CD4-positive, alpha-beta T cell treated with Interferon gamma for 1 hour (primary cell): ENCODE measurements at regions not wholly inside any gene's neighbourhood (a gene's known extent, or its start where the extent isn't known, plus 50 kb on each side); places are given as distances from the start of the nearest gene placed in this dataset.
"Not testable (repeated sequence)": the region's sequence is repeated elsewhere in the genome, so short reads cannot be mapped to it uniquely, and the experiment has no call there.

Experiments used
- DNase-seq: peaks from one replicate; pipeline ENCODE4 v3.0.0-alpha.2; 2020

DNA sequence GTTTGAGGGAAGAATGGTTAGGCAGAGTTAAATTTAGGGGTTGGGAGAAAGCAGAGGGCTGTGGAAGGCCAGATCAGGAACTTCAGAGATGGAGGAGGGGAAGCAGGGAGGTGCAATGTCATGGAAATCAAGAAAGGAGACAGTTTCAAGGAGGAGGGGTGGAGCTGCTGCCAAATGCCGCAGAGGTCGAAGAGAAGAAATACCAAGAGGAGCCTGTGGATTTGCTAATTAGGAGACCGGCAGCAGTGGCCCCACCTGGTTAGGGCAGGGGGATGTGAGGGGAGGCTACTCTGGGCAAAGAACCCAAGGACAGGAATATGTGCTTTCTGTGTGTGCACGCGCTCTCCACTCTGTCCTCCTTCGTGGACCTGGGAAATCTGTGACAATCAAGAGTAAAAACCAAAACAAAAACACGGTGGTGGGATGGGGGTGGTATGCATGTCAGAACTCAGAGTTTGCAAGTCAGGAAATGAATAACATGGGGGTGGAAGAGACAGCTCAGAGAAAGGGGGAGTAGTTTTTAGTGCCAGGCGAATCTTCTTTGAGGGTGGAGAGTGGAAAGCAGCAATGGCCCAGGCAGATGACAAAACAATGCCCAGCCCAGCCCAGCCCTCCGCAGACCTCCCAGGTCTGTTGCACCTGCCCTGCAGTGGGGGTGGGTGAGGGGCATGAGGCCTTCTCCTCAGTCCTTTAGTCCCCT, 102.9 kb upstream of the PAX2 start:
- DNase-seq = no peak

DNA sequence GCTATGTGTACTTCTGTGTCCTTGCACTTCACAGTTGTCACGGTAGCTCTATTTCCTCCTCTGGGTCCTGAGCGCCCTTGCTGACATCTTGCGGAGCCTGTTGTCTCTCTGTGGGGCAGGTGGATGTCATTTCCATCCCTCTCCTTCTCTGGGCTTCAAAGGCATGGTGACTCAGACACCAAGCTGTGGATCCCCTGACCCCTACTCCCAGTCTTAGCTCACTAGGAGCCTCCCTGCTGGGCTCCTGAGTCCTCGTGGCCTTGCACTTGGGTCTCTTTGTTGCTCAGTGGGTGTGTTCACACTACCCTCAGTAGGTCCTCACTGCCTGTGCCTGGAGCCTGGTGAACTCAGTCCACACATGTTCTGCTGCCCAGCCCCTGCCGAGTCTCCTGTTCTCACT, 100.3 kb upstream of the PAX2 start:
- DNase-seq = no peak

DNA sequence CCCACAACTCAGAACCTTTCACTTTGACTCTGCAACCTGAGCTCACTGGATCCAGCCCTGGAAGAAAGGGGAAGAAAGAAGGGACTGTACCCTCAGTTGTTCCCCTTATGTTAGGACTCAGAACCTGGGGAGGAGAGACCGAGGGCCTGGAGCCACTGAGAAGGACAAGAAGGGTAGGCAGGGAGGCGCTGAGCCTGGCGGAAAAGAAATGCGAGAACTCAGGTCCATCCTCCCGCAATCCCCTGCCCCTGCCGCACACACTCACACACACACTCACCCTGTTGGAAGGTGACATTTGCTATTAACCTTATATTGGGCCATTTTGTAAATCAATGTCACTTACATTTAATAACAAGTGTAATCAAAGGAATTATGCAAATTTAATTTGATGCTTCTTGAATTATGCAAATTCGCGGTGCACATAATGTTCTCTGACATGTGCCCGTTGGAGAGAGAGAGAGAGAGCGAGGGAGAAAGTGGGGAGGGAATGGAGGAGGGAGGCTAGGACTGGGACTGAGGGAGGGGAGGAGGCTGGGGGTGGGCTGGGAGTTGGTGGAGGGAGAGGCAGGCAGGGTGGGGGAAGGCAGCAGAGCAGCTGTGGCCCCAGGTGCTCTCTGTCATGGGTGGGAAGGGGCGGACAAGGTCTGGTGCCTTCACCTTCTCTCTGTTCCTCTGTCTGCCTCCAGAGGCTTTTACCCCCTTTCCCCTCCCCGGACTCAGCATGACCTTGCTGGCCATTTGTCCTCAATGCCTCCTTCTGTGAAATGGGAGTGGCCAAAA, 99.6 kb upstream of the PAX2 start:
- DNase-seq = no peak

DNA sequence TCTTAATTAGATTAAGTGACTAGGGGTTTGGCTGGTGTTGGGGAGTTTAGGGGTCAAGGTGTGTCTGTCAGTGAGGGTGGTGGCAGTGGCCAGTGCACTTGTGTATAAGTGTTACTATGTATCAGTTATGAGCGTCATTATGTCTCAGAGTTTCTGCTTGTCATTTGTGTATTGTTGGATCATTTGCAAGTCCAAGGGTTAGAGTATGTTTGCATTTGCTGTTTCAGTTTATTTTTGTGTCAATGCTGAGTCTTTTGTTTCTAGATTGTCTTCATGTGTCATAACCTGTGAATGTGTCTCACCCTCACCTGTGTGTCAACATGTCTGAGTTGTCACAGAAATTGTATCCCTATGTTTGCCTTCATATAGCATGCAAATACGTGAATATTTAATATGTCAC, 97.5 kb upstream of the PAX2 start:
- DNase-seq = no peak

DNA sequence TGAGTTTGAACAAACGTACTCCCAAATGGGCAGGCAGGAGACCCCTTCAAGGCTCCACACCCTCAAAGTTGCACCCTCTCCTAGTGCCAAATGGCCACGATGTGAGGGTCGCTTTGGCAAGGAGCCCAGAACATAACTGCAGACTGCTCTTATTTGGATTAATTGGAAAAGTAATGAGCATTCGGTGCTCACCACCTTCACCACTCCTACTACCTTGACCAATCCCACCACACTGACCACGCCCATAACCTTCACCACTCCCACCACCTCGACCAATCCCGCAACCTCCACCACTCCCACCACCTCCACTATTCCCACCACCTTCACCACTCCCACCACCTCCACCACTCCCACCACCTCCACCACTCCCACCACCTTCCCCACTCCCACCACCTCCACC, 94.7 kb upstream of the PAX2 start:
- DNase-seq = no peak

DNA sequence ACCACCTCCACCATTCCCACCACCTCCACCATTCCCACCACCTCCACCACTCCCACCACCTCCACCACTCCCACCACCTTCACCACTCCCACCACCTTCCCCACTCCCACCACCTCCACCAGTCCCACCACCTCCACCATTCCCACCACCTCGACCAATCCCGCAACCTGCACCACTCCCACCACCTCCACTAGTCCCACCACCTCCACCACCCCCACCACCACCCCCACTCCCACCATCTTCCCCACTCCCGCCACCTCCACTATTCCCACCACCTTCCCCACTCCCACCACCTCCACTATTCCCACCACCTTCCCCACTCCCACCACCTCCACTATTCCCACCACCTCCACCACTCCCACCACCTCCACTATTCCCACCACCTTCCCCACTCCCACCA, 94.3 kb upstream of the PAX2 start:
- not testable (repeated sequence) for DNase-seq

DNA sequence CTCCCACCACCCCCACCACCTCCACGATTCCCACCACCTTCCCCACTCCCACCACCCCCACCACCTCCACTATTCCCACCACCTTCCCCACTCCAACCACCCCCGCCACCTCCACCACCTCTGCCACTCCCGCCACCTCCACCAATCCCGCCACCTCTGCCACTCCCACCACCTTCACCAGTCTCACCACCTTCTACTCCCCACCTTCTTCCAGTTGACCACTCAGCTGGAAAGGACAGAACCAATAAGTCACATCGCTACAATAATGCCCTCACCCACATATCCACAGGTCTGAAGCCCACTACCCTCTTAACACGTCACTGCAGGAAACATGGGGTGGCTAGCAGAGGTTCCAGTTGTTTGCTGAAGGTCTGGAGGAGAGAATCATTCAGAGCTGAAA, 93.5 kb upstream of the PAX2 start:
- DNase-seq = no peak

DNA sequence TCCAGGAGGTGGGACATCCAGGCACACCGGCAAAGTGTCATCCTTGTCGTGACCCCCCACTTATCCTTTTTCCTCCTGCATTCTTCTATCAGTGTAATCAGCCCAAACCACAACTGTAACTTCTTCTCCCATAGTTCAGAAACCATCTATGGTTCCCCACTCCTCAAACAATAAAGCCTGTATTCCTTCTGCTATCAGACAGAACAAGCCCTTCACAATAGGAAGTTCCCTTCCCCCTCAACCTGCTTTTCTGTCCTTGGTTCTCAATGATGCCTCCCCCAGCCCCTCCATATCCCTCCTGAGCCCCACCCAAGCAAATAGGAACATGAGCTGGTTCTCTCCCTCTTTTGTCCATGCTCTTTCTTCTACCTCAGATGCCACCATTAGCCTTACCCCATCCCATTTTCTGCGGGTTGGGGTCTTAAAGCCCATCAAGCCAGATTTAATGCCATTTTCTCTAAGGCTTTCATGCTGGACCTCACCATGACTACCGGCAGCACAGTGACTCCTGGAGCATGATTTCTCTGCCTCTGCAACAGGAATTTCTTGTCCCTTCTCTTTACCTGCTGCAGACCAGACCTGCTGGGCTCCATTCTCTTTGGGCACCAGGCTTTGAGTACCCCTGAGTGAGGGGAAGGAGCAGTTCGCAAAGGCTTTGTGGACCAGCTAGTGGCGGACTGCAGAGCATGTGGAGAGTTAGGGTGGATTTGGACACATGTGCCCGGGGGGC, 92.8 kb upstream of the PAX2 start:
- no peak for DNase-seq

DNA sequence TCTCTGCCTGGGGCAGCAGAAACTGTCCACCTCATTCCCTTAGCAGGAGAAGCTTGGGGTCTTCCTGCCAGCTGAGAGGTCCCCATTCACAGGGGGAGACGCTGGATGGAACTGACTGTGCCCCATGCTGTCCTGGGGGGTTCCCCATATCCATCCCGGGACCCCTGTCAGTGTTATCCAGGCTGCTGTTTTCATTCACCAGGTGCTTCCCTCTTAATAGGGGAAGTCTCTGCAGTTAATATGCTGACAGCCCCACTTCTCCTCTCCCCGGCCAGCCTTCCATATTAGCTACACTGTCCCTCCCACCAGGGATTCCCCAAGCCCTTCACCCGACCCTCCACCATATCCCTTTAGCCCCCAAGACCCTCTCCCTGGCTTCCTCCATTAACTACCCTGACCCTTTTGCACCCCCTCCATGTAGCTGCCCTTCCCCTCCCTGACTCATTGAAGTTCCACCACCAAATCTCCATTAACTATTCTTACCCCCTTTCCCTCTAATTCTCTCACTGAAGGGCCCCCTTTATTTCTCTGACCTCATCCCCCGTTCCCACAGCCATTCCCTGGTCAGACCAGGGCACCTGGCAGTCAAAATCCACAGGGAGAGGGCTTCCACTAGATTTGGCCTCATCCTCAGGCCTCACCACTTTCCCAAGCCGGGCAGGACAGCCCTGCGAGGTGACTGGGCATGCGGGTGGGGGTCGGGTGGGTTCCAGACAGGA, 92.0 kb upstream of the PAX2 start:
- no peak for DNase-seq

DNA sequence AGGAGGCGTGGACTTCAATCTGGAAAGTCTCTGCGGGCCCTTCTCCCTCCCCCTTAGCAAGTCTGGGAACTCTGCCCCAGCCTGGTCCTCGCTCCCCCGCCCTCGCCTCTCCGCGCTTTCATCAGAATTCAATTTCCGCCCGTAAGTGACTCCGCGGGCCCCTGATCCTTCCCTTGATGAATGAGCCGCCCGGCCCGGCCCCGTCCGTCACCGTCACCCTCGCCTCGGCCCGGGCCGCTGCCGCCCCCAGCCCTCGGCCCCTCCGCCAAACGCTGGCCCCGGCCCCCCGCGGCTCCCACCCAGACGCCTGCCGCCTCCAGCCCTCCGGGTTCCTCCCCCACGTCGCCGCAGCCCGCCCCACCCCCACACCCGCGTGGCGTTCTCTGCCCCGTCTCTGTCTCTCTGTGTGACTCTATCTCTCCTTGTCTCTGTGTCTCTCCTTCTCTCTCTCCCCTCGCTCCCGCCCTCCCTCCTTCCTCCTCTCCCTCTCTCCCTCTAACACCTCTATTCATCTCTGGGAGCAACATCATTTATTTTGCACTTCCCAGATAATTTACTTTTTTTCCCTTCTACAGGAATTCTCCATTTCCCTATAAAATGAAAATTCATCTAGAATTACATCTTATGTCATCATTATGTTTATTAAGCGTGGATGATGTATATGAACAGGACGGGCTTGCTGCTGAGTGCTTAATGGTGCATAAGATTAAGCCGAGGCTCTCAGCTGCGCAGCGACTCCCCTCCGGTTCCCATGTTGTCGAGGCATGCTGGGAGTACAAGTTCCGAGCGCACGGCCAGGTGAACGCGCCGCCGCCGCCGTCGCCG, 91.2 kb upstream of the PAX2 start:
- DNase-seq = no peak

DNA sequence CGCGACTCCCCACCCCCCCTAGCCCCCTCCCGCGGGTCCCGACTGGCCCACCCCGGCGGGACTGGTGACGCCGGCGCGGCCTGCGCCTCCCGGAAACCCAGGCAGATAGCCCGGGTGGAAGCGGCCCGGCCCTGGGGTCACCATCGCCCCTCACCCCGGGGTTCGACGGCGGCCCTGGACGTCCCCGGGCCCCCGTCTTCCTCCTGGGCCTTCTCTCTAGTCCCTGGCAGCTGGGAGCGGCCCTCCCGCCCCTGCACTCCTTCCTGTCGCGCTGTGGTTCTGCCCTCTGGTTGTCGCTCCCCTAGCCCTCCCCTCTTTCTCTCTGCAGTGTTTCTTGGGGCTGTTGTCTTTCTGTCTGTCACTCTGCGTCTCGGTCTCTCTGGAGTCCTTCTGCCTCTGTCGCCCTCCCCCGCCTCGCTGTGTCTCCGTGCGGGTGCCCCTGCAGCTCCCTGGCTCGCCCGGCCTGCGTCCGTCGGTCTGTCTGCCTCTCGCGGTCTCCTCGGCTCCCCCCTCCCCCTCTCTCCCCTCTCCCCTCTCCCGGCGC, 90.5 kb upstream of the PAX2 start:
- DNase-seq = no peak

DNA sequence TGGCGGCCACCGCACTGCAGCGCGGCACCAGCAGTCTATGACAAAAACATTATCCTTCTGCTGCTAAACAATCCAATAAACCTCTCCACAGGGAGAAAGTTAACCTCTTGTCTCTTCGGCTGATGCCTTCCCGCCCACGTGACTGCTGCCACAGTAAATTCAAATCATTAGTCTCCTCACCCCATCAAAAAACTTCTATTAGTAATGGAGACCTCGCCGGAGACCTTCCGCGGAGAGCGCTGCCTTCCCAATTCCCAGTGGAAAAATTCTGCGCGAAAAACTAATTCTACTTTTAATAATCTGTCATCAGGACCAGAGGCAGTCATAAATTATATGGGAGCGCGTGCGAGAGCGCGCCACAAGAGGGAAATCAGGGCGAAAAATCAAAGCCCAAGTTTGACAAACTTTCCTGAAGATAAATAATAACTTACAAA, 90.0 kb upstream of the PAX2 start:
- DNase-seq = no peak

DNA sequence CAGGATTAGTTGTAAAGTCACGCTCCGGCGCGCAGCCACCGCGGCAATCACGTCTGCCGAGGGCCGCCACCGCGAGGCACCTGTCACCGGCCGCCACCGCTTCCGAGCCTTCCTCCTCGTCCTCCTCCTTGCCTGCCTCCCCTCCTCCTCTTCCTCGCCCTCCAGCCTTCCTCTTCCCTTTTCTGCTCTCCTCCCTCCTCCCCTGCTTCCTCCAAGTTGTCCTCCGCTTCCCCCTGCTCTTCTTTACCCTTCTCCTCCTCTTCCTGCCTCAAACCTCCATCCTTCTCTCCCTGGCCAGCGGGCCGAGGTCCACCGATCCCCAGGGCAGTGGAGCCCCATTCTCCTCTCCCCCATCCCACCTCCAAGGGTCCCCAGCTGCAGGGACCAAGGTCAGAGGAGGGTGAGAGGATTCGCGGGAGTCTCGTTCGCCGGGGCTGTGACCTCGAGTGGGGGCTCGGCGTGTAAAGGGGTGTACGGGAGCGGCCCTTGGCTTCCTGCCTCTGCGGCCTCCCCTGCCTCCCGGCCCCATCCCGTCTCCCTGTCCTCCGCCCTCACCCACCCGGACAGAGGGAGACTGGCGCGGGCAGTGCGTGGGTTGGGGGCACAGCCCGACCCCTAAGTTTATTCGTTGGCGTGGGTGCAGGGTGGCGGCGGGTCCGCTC, 89.5 kb upstream of the PAX2 start:
- no peak for DNase-seq

DNA sequence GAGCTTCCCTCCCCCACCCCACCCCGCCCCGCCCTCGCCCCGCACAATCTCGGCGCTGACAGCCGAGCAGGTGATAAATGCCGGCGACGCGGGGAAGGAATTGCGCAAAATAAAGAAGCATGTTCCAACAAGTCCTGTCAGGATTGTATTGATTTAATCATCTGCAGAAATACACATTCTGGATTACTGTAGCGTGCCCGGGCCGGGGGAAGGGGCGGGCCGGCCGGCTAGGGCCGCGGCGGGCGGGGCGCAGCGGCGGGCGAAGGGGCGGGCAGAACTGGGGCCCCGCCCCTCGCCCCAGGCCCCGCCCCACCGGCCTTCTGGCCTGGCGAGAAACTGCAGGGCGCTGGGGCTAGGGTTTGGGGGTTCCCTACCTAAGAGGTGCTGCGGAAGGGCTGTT, 88.9 kb upstream of the PAX2 start:
- no peak for DNase-seq

DNA sequence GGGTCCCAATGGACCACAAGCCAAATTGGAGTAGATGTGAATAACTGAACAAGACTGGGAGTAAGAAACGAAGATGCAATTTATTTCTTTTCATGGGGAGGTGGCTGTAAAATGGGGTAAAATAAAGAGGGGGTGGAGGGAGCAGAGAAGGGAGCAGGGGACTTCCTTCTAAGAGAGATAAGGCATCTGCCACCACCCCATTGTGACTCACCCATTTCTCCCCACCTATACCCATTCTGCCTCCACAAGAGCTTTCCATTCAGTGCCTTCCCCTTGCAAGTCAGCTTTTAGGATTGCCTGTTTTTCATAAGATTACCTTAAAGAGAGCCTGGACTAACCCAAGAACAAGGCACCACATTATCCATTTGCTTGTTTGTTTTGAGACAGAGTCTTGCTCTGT, 87.1 kb upstream of the PAX2 start:
- DNase-seq = no peak

DNA sequence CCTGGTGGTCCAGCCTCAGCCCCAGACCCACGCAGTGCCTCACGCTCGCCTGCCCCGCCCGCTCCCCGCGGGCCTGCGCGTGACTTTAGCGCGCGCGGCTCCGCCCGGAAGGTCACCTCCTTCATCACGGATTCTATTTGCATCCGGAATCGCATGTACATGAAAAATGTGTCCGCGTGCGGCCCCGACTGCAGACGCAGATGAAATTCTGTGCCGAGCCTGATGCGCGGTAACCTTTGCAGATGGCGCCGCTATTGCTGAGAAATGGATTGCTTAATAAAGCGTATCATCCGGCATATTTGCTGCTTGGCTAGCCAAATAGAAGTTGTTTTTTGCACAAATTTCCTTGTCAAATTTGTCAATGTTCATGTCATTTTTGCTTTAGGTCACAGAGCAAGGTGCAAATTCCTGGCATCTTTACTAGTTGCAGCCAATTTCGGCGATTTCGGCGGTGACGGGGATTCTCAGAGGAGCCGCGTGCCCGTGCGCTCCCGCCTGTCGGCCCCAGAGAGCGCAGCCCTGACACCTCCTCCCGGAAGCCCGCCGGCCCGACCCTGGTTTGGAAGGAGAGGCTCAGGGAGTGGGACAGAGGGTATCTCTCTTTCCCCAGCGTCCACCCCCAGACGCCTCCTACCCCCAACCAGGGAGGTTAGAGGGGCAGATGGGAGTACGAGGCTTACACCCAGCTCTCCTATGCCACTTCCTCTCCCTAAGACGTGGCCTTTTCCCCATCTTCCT, 85.9 kb upstream of the PAX2 start:
- DNase-seq = no peak

DNA sequence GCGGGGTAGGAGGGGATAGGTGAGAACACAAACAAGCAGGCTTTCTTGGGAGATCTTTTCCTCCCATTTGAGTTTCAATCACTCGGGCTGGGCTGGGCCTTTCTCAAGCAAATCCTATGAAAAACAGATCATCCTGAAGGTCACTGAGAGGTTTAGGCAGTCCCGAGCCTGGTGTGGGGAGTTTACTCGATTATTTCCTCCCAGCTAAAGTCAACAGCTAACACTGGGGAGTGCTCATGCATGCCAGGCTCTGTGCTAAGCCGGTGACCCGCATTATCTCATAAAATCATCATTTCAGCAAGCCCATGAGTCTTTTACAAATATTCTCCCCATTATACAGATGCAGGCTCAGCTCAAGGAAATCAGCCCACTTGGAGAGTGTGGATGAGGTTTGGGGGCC, 85.0 kb upstream of the PAX2 start:
- no peak for DNase-seq

DNA sequence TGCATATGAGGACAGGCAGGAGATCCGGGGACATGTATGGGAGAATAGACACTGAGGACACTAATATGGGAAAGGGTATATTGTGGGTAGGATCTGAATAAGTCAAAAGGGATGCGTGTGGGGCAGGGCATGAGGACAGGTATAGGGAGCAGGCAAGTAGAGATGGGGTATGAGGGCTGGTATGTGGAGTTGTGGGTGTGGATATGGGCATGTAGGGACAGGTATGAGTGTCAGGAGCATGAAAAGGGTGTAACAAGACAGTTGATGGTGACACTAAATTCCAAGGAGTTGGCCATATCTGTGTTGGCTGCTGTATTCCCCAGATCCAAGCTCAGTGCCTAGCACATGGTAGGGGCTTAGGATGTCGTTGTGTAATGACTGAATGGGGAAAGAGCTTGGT, 84.4 kb upstream of the PAX2 start:
- DNase-seq = no peak

DNA sequence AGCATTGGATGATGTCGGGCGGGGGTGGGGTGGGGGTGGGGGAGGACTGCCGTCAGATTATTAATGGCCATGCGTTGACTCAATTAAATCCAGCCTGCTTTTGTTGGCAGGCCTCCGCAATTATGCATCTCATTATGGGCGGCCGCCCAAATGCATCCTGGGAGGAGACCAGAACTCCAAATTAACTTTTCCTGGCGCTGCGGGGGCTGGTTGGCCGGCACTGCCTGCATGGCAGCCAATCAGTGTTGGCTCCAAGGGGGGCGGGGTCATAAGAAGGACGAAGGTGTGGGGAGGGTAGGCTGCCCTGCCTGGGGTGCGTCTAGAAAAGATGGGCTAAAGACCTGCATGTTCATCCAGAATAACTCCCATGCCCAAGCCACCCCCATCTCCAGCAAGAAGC, 83.9 kb upstream of the PAX2 start:
- no peak for DNase-seq

DNA sequence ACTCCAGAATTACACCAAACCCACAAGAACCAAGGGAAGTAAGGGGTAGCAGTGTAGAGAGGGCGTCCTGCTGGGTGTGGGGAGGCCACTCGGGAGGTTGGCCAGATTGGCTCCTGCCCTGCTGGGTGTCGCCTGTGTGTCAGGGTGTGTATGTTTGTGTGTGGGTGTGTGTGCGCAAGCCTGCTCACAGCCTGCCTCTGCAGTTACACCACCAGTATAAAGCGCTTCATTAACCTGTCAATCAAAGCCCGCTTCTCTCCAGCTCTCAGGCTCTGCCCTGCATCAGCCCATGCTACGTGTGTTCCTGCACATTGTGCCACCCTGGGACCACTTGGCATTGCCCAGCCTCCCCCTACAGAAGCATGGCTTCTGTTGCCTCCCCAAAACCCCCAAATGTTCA, 83.3 kb upstream of the PAX2 start:
- DNase-seq = no peak
